ENCODE measurements at regions not wholly inside any gene's neighbourhood (a gene's known extent, or its start where the extent isn't known, plus 50 kb on each side); places are given as distances from the start of the nearest gene placed in this dataset.

GRCh38 chr1:190029441-190029840 is 448.2 kb downstream of the BRINP3 start:
- TF ChIP-seq YY1 (IDR thresholded peaks at IDR 0.05; ENCODE audit: low read depth) (no peak), ZBTB7A (IDR thresholded peaks at IDR 0.05; ENCODE audit: low read depth) (no peak), TEAD4 (IDR thresholded peaks at IDR 0.05) (no peak), CREB1 (IDR thresholded peaks at IDR 0.05; ENCODE audit: low read depth) (no peak), NFIC (IDR thresholded peaks at IDR 0.05) (no peak), EP300 (IDR thresholded peaks at IDR 0.05; ENCODE audit: borderline replicate concordance) (no peak), TCF12 (IDR thresholded peaks at IDR 0.05; ENCODE audit: low read depth) (no peak), REST (IDR thresholded peaks at IDR 0.05; ENCODE audit: low read depth) (no peak), TAF1 (IDR thresholded peaks at IDR 0.05; ENCODE audit: low read depth) (no peak), CEBPB (IDR thresholded peaks at IDR 0.05) (no peak), FOXM1 (IDR thresholded peaks at IDR 0.05; ENCODE audit: borderline replicate concordance, low read depth) (no peak), RAD21 (IDR thresholded peaks at IDR 0.05; ENCODE audit: low read depth) (no peak), EGR1 (IDR thresholded peaks at IDR 0.05) (no peak), USF1 (IDR thresholded peaks at IDR 0.05) (no peak)
- TF ChIP-seq, protein P1, sequence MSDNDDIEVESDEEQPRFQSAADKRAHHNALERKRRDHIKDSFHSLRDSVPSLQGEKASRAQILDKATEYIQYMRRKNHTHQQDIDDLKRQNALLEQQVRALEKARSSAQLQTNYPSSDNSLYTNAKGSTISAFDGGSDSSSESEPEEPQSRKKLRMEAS (IDR thresholded peaks at IDR 0.05), result no peak

- TF ChIP-seq NFIC (IDR thresholded peaks at IDR 0.05) (no peak), USF1 (IDR thresholded peaks at IDR 0.05) (no peak), EP300 (IDR thresholded peaks at IDR 0.05; ENCODE audit: borderline replicate concordance) (no peak), TEAD4 (IDR thresholded peaks at IDR 0.05) (no peak), YY1 (IDR thresholded peaks at IDR 0.05; ENCODE audit: low read depth) (no peak)
Measured at GRCh38 chr1:190043655-190044054, 434.0 kb downstream of the BRINP3 start.

DNA sequence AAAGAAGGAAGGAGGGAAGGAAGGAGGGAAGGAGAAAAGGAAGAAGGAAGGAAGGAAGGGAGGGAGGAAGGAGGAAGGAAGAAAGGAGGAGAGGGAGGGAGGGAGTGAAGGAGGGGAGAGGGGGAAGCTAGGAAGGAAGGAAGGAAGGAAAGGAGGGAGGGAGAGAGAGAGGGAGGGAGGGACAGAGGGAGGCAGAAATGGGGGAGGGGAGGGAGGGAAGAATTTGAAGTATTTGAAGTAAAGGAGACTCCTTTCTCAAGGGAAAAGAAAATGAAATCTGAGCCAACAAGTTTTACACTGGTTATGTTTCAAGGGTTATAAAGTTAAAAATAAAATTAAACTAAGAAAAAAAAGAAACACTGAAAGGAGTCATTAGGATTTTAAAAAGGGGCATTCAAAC is 431.4 kb downstream of the BRINP3 start:
- no peak for TF ChIP-seq YY1 (IDR thresholded peaks at IDR 0.05; ENCODE audit: low read depth)
- TF ChIP-seq RAD21 (IDR thresholded peaks at IDR 0.05; ENCODE audit: low read depth), result no peak
- TF ChIP-seq REST (IDR thresholded peaks at IDR 0.05; ENCODE audit: low read depth), result no peak
- TF ChIP-seq CREB1 (IDR thresholded peaks at IDR 0.05; ENCODE audit: low read depth), result no peak
- no peak for TF ChIP-seq CEBPB (IDR thresholded peaks at IDR 0.05)
- TF ChIP-seq ZBTB7A (IDR thresholded peaks at IDR 0.05; ENCODE audit: low read depth), result no peak
- TF ChIP-seq NFIC (IDR thresholded peaks at IDR 0.05), result no peak
- TF ChIP-seq EP300 (IDR thresholded peaks at IDR 0.05; ENCODE audit: borderline replicate concordance), result no peak
- no peak for TF ChIP-seq TCF12 (IDR thresholded peaks at IDR 0.05; ENCODE audit: low read depth)
- no peak for TF ChIP-seq USF1 (IDR thresholded peaks at IDR 0.05)
- no peak for TF ChIP-seq TAF1 (IDR thresholded peaks at IDR 0.05; ENCODE audit: low read depth)
- no peak for TF ChIP-seq TEAD4 (IDR thresholded peaks at IDR 0.05)
- TF ChIP-seq, protein P1 (IDR thresholded peaks at IDR 0.05), result no peak
- TF ChIP-seq FOXM1 (IDR thresholded peaks at IDR 0.05; ENCODE audit: borderline replicate concordance, low read depth), result no peak
- TF ChIP-seq EGR1 (IDR thresholded peaks at IDR 0.05), result no peak
